K562 (cell line): ENCODE measurements at regions not wholly inside any gene's neighbourhood (a gene's known extent, or its start where the extent isn't known, plus 50 kb on each side); places are given as distances from the start of the nearest gene placed in this dataset.
A peak's percentile ranks its signal among the peaks of the same experiment; 100 is the strongest.

ENCODE experiments used
- ATAC-seq: fragments of 200-7000 bp; cut with Tn5 transposase; 3 replicates; pipeline ENCODE4 v1.9.1; 2020; ENCODE audit warnings: moderate library complexity
- BruUV-seq: library from RNA; stranded (reverse); fragments of 400-500 nt; replicated peaks from 2 replicates; lab custom pipeline; 2021; lab: Mats Ljungman, UMichigan
- CTCF ChIA-PET: fragments of 300-600 bp; formaldehyde crosslinking; extraction: SDS; loops from one replicate; lab custom pipeline; 2021; ENCODE audit warnings: low intra/inter-chr PET ratio; lab: Yijun Ruan, JAX
- POLR2A ChIA-PET: fragments of 300-600, 350-650 bp; sonication (Branson Sonifier 250); formaldehyde crosslinking; extraction: SDS; loops from one replicate; lab custom pipeline; 2021; ENCODE audit warnings: antibody characterized with exemption, inconsistent platforms; lab: Yijun Ruan, JAX
- DNase-seq, 4 experiments: peaks; one replicate each; pipeline versions ENCODE4 v3.0.0 to v3.0.0-alpha.2; 2011 to 2018; ENCODE audit warnings: low spot score in 3 of 4, mixed read lengths in 3 of 4; ENCODE audit errors: extremely low read depth in 1 of 4
- FAIRE-seq: peaks from 2 replicates; lab custom pipeline; 2011; peaks lifted over from hg19 to GRCh38; lab: Jason Lieb, UNC
- H2AFZ ChIP-seq: 2 replicates; pipeline ENCODE4 v1.6.0; 2011; ENCODE audit warnings: low read depth, low read length, control low read depth, inconsistent platforms
- H3K27ac ChIP-seq: fragments of 200-600 bp; 3 replicates; pipeline ENCODE4 v1.8.0; 2011; ENCODE audit warnings: low read depth, mild to moderate bottlenecking, control low read depth, inconsistent platforms, low read length, moderate library complexity, mixed read lengths; ENCODE audit errors: extremely low read depth
- H3K27me3 ChIP-seq, 2 experiments: fragments of 300-600 bp in 1 of 2; 2 replicates in 1 of 2; 3 replicates in 1 of 2; pipeline versions ENCODE4 v1.6.0 to v1.8.0; 2011; ENCODE audit warnings: inconsistent platforms in 2 of 2, low read length in 2 of 2, mild to moderate bottlenecking in 1 of 2, mixed read lengths in 1 of 2, moderate library complexity in 1 of 2; ENCODE audit not compliant: control insufficient read depth in 2 of 2, insufficient read depth in 2 of 2
- H3K36me3 ChIP-seq: fragments of 300-600 bp; 3 replicates; pipeline ENCODE4 v1.8.0; 2011; ENCODE audit warnings: mild to moderate bottlenecking, low read length, inconsistent platforms; ENCODE audit not compliant: control insufficient read depth, insufficient read depth
- H3K4me1 ChIP-seq, 2 experiments: fragments of 200-600 bp in 1 of 2; replicated peaks in 1 of 2; 2 replicates in 1 of 2; 3 replicates in 1 of 2; pipeline versions ENCODE4 v1.5.1 to v1.8.0; 2011; ENCODE audit warnings: inconsistent platforms in 2 of 2, low read length in 2 of 2, mild to moderate bottlenecking in 1 of 2, mixed read lengths in 1 of 2, moderate library complexity in 1 of 2; ENCODE audit not compliant: control insufficient read depth in 2 of 2, insufficient read depth in 2 of 2
- H3K4me2 ChIP-seq: 2 replicates; pipeline ENCODE4 v1.6.1; 2011; ENCODE audit warnings: low read length, control low read depth, inconsistent platforms, mixed read lengths; ENCODE audit not compliant: insufficient read depth
- H3K4me3 ChIP-seq: fragments of 200-600 bp; sonication (generic), shearing (Covaris generic); 2 replicates; pipeline ENCODE4 v1.5.1; 2016; ENCODE audit warnings: control low read depth, inconsistent platforms
- H3K79me2 ChIP-seq: fragments of 200-600 bp; 3 replicates; pipeline ENCODE4 v1.8.0; 2011; ENCODE audit warnings: low read length, inconsistent platforms; ENCODE audit not compliant: control insufficient read depth, insufficient read depth
- H3K9ac ChIP-seq, 2 experiments: 2 replicates each; pipeline versions ENCODE4 v1.6.0 to v1.6.1; 2011; ENCODE audit warnings: low read depth in 2 of 2, low read length in 2 of 2, control low read depth in 1 of 2, inconsistent platforms in 1 of 2, mild to moderate bottlenecking in 1 of 2, mixed read lengths in 1 of 2; ENCODE audit not compliant: insufficient read depth in 1 of 2
- H3K9me1 ChIP-seq: one replicate; pipeline ENCODE4 v1.6.0; 2011; ENCODE audit warnings: inconsistent platforms, mild to moderate bottlenecking, low read length, moderate library complexity; ENCODE audit not compliant: control insufficient read depth, insufficient read depth
- H3K9me3 ChIP-seq: replicated peaks from 2 replicates; pipeline ENCODE4 v1.5.1; 2011; ENCODE audit warnings: low read depth, low read length, inconsistent platforms; ENCODE audit not compliant: control insufficient read depth, insufficient read depth
- H4K20me1 ChIP-seq: replicated peaks from 2 replicates; pipeline ENCODE4 v1.6.1; 2011; ENCODE audit warnings: low read length, inconsistent platforms, mixed read lengths; ENCODE audit not compliant: control insufficient read depth, insufficient read depth
- GTF2E2 ChIP-seq: fragments of 200-800 bp; sonication (Bioruptor generic); IDR thresholded peaks from 2 replicates; pipeline ENCODE4 v1.6.1; 2016; ENCODE audit warnings: missing genetic modification characterization, missing compliant biosample characterization
- HMG20B ChIP-seq: fragments of 250-450 bp; sonication (Bioruptor Pico); IDR thresholded peaks from 2 replicates; pipeline ENCODE4 v1.5.0; 2021; ENCODE audit warnings: mild to moderate bottlenecking
- KLF10 ChIP-seq: fragments of 250-450 bp; sonication (Bioruptor Pico); IDR thresholded peaks from 2 replicates; pipeline ENCODE4 v1.6.1; 2021; ENCODE audit warnings: matching md5 sums
- MTA3 ChIP-seq: fragments of 450-650 bp; formaldehyde crosslinking; IDR thresholded peaks from 2 replicates; pipeline ENCODE4 v1.6.1; 2017; ENCODE audit warnings: mild to moderate bottlenecking, borderline replicate concordance
- PBX2 ChIP-seq, 2 experiments: IDR thresholded peaks in 1 of 2; conservative IDR thresholded peaks in 1 of 2; 2 replicates each; pipeline ENCODE4 v1.6.1; 2016; ENCODE audit warnings: low read depth in 2 of 2, mild to moderate bottlenecking in 1 of 2, missing compliant biosample characterization in 1 of 2, missing genetic modification characterization in 1 of 2, moderate library complexity in 1 of 2
- RBM34 ChIP-seq: fragments of 200-400 bp; formaldehyde crosslinking; IDR thresholded peaks from 2 replicates; pipeline ENCODE4 v1.6.1; 2018; ENCODE audit warnings: low read length, borderline replicate concordance; ENCODE audit not compliant: insufficient read depth
- TFE3 ChIP-seq: fragments of 450-650 bp; formaldehyde crosslinking; IDR thresholded peaks from 2 replicates; pipeline ENCODE4 v1.4.0; 2020; ENCODE audit warnings: mild to moderate bottlenecking, mixed read lengths
- ZNF175 ChIP-seq: fragments of 200-800 bp; sonication (Bioruptor generic); IDR thresholded peaks from 2 replicates; pipeline ENCODE4 v1.6.1; 2016; ENCODE audit warnings: low read depth, mild to moderate bottlenecking, missing genetic modification characterization, missing compliant biosample characterization
- WGBS: fragments of 100-300 bp; shearing (Covaris generic); methylation state at CpG from one replicate; pipeline ENCODE4 v1.1.6; 2016; ENCODE audit warnings: low coverage, mixed read lengths; ENCODE audit not compliant: insufficient coverage; ENCODE audit errors: missing lambda C conversion rate; 5-methylcytosine and 5-hydroxymethylcytosine counted together
- in situ Hi-C: fragments of 300-500 bp; cut with MboI; formaldehyde crosslinking; loops from 4 replicates; pipeline ENCODE4 v1.15.0; 2018; ENCODE audit warnings: inconsistent platforms, mixed read lengths
- intact Hi-C: fragments of 100-400 bp; cut with micrococcal nuclease; formaldehyde crosslinking; loops from 2 replicates; pipeline ENCODE4 v1.14.2; 2022

- POLR2A ChIA-PET = interaction anchor here (0.6 kb wide), 1 partner anchor 58 kb away, joined by 3 read pairs; no protein-coding TSS in a partner anchor
- under 1% methylated on average over 7 of the region's 7 CpGs for WGBS
- no peak overlapping the region for H3K4me2 ChIP-seq
Measured at GRCh38 chr16:50908468-50908867, 166.6 kb downstream of the CYLD start.

GRCh38 chr16:50906454-50906853 lies 164.6 kb downstream of the CYLD start:
- H3K9ac ChIP-seq = no peak overlapping the region
- no peaks in the 10 kb centered on the region for H3K4me1 ChIP-seq
- no peaks in the 10 kb centered on the region; a peak in 2 of 5 replicates for H3K27me3 ChIP-seq
- no peaks in the 10 kb centered on the region for H4K20me1 ChIP-seq
- in situ Hi-C loops = no loop called here
- no peaks in the 10 kb centered on the region for H3K9me3 ChIP-seq
- BruUV-seq = no TSS peak
- WGBS = under 1% methylated on average over 10 of the region's 10 CpGs
- no peak for TF ChIP-seq RBM34
- no peak for TF ChIP-seq KLF10 (CRISPR knock-in tag)
- no peak for TF ChIP-seq ZNF175 (CRISPR knock-in tag)
- no peak for TF ChIP-seq HMG20B
- TF ChIP-seq MTA3 = no peak
- no peak for TF ChIP-seq PBX2 (CRISPR knock-in tag; IDR thresholded peaks at IDR 0.05; ENCODE audit: low read depth)
- no peak for TF ChIP-seq PBX2 (tag; conservative IDR thresholded peaks at IDR 0.05; ENCODE audit: low read depth)
- no peaks in the 10 kb centered on the region for H3K36me3 ChIP-seq
- ChIA-PET POLR2A (interaction anchor here (0.6 to 1.1 kb wide), 2 partner anchors 18 to 203 kb away, joined by 3 to 4 read pairs; no protein-coding TSS in a partner anchor), CTCF (no interaction called here)
- no peak for FAIRE-seq
- DNase-seq = no peak
- no peaks in the 10 kb centered on the region for H3K79me2 ChIP-seq
- H2AFZ ChIP-seq = no peak overlapping the region
- ATAC-seq = no peak
- H3K4me3 ChIP-seq = no peak overlapping the region
- H3K9me1 ChIP-seq = no peaks in the 10 kb centered on the region
- H3K27ac ChIP-seq = no peak overlapping the region
- intact Hi-C loops = no loop called here
- no peak overlapping the region for H3K4me2 ChIP-seq

More at GRCh38 chr16:50908468-50908867, 166.6 kb downstream of the CYLD start:
- in situ Hi-C loops (no loop called here), intact Hi-C loops (no loop called here)
- H3K9me3 ChIP-seq = no peaks in the 10 kb centered on the region
- H3K79me2 ChIP-seq = no peaks in the 10 kb centered on the region
- TF ChIP-seq GTF2E2 (tag) (no peak), TFE3 (peak; percentile 73)
- no peak for ATAC-seq
- FAIRE-seq = no peak
- no peak overlapping the region for H3K9ac ChIP-seq
- no peaks in the 10 kb centered on the region for H4K20me1 ChIP-seq
- no peak overlapping the region for H2AFZ ChIP-seq
- no peaks in the 10 kb centered on the region for H3K9me1 ChIP-seq
- H3K27me3 ChIP-seq = no peaks in the 10 kb centered on the region; a peak in 2 of 5 replicates
- no TSS peak for BruUV-seq
- no peak overlapping the region for H3K4me3 ChIP-seq
- H3K36me3 ChIP-seq = no peaks in the 10 kb centered on the region
- H3K27ac ChIP-seq = no peak overlapping the region
- no peaks in the 10 kb centered on the region for H3K4me1 ChIP-seq
- no peak for DNase-seq
- CTCF ChIA-PET = no interaction called here
